ENCODE measurements at regions not wholly inside any gene's neighbourhood (a gene's known extent, or its start where the extent isn't known, plus 50 kb on each side); places are given as distances from the start of the nearest gene placed in this dataset.

- no peak overlapping the region for H3K56ac ChIP-seq (ENCODE audit: extremely low read depth, insufficient read depth, low read length)
- peaks cover 3% of the 10 kb centered on the region; the same call in 1 of the 2 replicates for H3K9me3 ChIP-seq (ENCODE audit: control insufficient read depth, insufficient read depth, low read length)
- dilution Hi-C loops (cut with HindIII; ENCODE audit: low sequenced_read_pairs, unreplicated experiment) (no loop called here), intact Hi-C loops (cut with micrococcal nuclease) (no loop called here), in situ Hi-C loops (cut with MboI; ENCODE audit: low sequenced_read_pairs) (no loop called here)
- H3K4me2 ChIP-seq (ENCODE audit: low read depth, low read length), result no peak overlapping the region
- no peak overlapping the region for H2BK20ac ChIP-seq (ENCODE audit: low read depth, low read length)
- no peak overlapping the region for H3K14ac ChIP-seq (replicated peaks; ENCODE audit: low read depth, low read length)
- no peaks in the 10 kb centered on the region for H3K79me1 ChIP-seq (ENCODE audit: low read depth in 1 of 2, low read length in 2 of 2)
- H2AK9ac ChIP-seq (replicated peaks; ENCODE audit: low read depth, low read length, poor library complexity), result no peak overlapping the region
- no peak overlapping the region for H3K23ac ChIP-seq (ENCODE audit: low read depth, low read length)
- H2BK15ac ChIP-seq (ENCODE audit: low read depth, low read length), result no peak overlapping the region
- no peak overlapping the region for H2BK5ac ChIP-seq (ENCODE audit: low read depth, low read length, poor library complexity, severe bottlenecking)
- no peak overlapping the region for H2AK5ac ChIP-seq (ENCODE audit: low read depth, low read length)
- POLR2A ChIA-PET (ENCODE audit: unreplicated experiment), result no interaction called here
- no peak overlapping the region for H3K9ac ChIP-seq (ENCODE audit: low read depth, low read length)
- no CpG with 5 or more reads among the region's 7 CpGs for WGBS, 2 experiments (ENCODE audit: extremely low coverage in 2 of 2, insufficient read length in 1 of 2)
- H2AFZ ChIP-seq (replicated peaks; ENCODE audit: low read length, poor library complexity), result no peak overlapping the region
- BruUV-seq (replicated peaks), result no TSS peak
- no peak overlapping the region for H4K91ac ChIP-seq (ENCODE audit: insufficient read depth, low read depth, low read length)
- H2BK120ac ChIP-seq (ENCODE audit: low read depth, low read length), result no peak overlapping the region
- H3K36me3 ChIP-seq (ENCODE audit: control insufficient read depth, insufficient read depth, low read length), result no peaks in the 10 kb centered on the region
- no peak overlapping the region for H3K4me3 ChIP-seq (ENCODE audit: insufficient read depth, low read depth, low read length)
- TF ChIP-seq BHLHE40 (IDR thresholded peaks at IDR 0.05; ENCODE audit: low read depth, low read length) (no peak), RCOR1 (IDR thresholded peaks at IDR 0.05; ENCODE audit: insufficient replicate concordance, low read length) (no peak), CTCF (conservative IDR thresholded peaks at IDR 0.05; ENCODE audit: low read depth, low read length) (no peak), RFX5 (IDR thresholded peaks at IDR 0.05; ENCODE audit: low read depth, low read length) (no peak), MAZ (IDR thresholded peaks at IDR 0.05; ENCODE audit: borderline replicate concordance, low read depth, low read length) (no peak), CHD1 (IDR thresholded peaks at IDR 0.05; ENCODE audit: low read depth, low read length) (no peak), FOS (IDR thresholded peaks at IDR 0.05; ENCODE audit: low read depth, low read length) (no peak), MXI1 (IDR thresholded peaks at IDR 0.05; ENCODE audit: borderline replicate concordance, low read depth, low read length) (no peak), USF2 (IDR thresholded peaks at IDR 0.05; ENCODE audit: low read depth, low read length) (no peak), RAD21 (IDR thresholded peaks at IDR 0.05; ENCODE audit: low read length) (no peak), MAFK (IDR thresholded peaks at IDR 0.05; ENCODE audit: low read depth, low read length) (no peak)
- TF ChIP-seq, protein P1, sequence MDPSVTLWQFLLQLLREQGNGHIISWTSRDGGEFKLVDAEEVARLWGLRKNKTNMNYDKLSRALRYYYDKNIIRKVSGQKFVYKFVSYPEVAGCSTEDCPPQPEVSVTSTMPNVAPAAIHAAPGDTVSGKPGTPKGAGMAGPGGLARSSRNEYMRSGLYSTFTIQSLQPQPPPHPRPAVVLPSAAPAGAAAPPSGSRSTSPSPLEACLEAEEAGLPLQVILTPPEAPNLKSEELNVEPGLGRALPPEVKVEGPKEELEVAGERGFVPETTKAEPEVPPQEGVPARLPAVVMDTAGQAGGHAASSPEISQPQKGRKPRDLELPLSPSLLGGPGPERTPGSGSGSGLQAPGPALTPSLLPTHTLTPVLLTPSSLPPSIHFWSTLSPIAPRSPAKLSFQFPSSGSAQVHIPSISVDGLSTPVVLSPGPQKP (IDR thresholded peaks at IDR 0.05; ENCODE audit: borderline replicate concordance, low read depth, low read length), result no peak
- no peak overlapping the region for H3K27ac ChIP-seq (ENCODE audit: insufficient read depth, low read length)
- no peaks in the 10 kb centered on the region for H3K27me3 ChIP-seq (ENCODE audit: control insufficient read depth, insufficient read depth, low read length)
- DNase-seq (no peak), ATAC-seq (ENCODE audit: low read depth) (no peak)
- H3K4me1 ChIP-seq (ENCODE audit: control insufficient read depth, insufficient read depth, low read length), result no peaks in the 10 kb centered on the region
- H3K9me1 ChIP-seq (ENCODE audit: insufficient read depth, low read length), result no peaks in the 10 kb centered on the region
- no peak overlapping the region for H3K4ac ChIP-seq (ENCODE audit: low read depth, low read length)
- H4K20me1 ChIP-seq (ENCODE audit: insufficient read depth, low read length), result no peaks in the 10 kb centered on the region
- CTCF ChIA-PET, result interaction anchor here (0.7 kb wide), 1 partner anchor 1020 kb away, joined by 3 read pairs; no protein-coding TSS in a partner anchor
- H4K8ac ChIP-seq (ENCODE audit: low read depth in 2 of 2, low read length in 2 of 2), result no peak overlapping the region
- no peak overlapping the region for H4K5ac ChIP-seq (ENCODE audit: low read depth, low read length)
- H3K18ac ChIP-seq (ENCODE audit: low read depth, low read length), result no peak overlapping the region
Measured at GRCh38 chr7:8998762-8999161, 565.4 kb downstream of the NXPH1 start.

All from IMR-90 (cell line).